GM12873 (cell line): ENCODE measurements at regions not wholly inside any gene's neighbourhood (a gene's known extent, or its start where the extent isn't known, plus 50 kb on each side); places are given as distances from the start of the nearest gene placed in this dataset.

ENCODE experiments used
- CTCF ChIP-seq: IDR thresholded peaks from 2 replicates; pipeline ENCODE4 v1.5.1; 2012; ENCODE audit warnings: low read depth, mild to moderate bottlenecking, moderate library complexity, low read length, control low read depth; ENCODE audit not compliant: insufficient read depth; ENCODE audit errors: missing control alignments

GRCh38 chr15:69825941-69826818, 271.5 kb downstream of the TLE3 start:
- TF ChIP-seq CTCF, result no peak

GRCh38 chr15:69826819-69827175, 270.9 kb downstream of the TLE3 start:
- TF ChIP-seq CTCF, result no peak

GRCh38 chr15:69827751-69828150, 270.0 kb downstream of the TLE3 start:
- no peak for TF ChIP-seq CTCF

- no peak for TF ChIP-seq CTCF
These were observed 269.4 kb downstream of the TLE3 start for GRCh38 chr15:69828181-69828828.

- TF ChIP-seq CTCF, result no peak
These were observed 267.7 kb downstream of the TLE3 start for GRCh38 chr15:69829974-69830373.

GRCh38 chr15:69830430-69830829, 267.3 kb downstream of the TLE3 start:
- TF ChIP-seq CTCF, result no peak

GRCh38 chr15:69830876-69831275, 266.8 kb downstream of the TLE3 start:
- no peak for TF ChIP-seq CTCF
